MCF 10A (cell line): ENCODE measurements at regions not wholly inside any gene's neighbourhood (a gene's known extent, or its start where the extent isn't known, plus 50 kb on each side); places are given as distances from the start of the nearest gene placed in this dataset.

ENCODE experiments used
- BruUV-seq: library from RNA; stranded (reverse); fragments of 400-500 nt; replicated peaks from 2 replicates; lab custom pipeline; 2021; lab: Mats Ljungman, UMichigan
- CTCF ChIA-PET: fragments of 300-600 bp; sonication (Branson Sonifier 250); formaldehyde crosslinking; extraction: SDS; loops from one replicate; lab custom pipeline; 2021; ENCODE audit warnings: antibody characterized with exemption, inconsistent platforms; lab: Yijun Ruan, JAX
- POLR2A ChIA-PET: fragments of 300-600, 350-650 bp; sonication (Branson Sonifier 250); formaldehyde crosslinking; extraction: SDS; loops from one replicate; lab custom pipeline; 2020; ENCODE audit warnings: antibody characterized with exemption, inconsistent platforms; lab: Yijun Ruan, JAX
- DNase-seq: peaks from one replicate; pipeline ENCODE4 v3.0.0-alpha.2; 2018; ENCODE audit not compliant: unreplicated experiment
- H3K27ac Mint-ChIP-seq: one replicate; pipeline ENCODE4 v1.8.0; 2022; ENCODE audit warnings: mild to moderate bottlenecking, low read depth, mixed read lengths; ENCODE audit not compliant: unreplicated experiment
- H3K27me3 Mint-ChIP-seq: one replicate; pipeline ENCODE4 v1.8.0; 2022; ENCODE audit warnings: mixed read lengths; ENCODE audit not compliant: insufficient read depth, unreplicated experiment
- H3K36me3 Mint-ChIP-seq: one replicate; pipeline ENCODE4 v1.8.0; 2022; ENCODE audit warnings: mild to moderate bottlenecking, moderate library complexity, mixed read lengths; ENCODE audit not compliant: insufficient read depth, unreplicated experiment
- H3K4me1 Mint-ChIP-seq: one replicate; pipeline ENCODE4 v1.8.0; 2022; ENCODE audit warnings: mixed read lengths; ENCODE audit not compliant: insufficient read depth, unreplicated experiment
- H3K4me3 Mint-ChIP-seq: one replicate; pipeline ENCODE4 v1.8.0; 2022; ENCODE audit warnings: mild to moderate bottlenecking, moderate library complexity, mixed read lengths; ENCODE audit not compliant: unreplicated experiment
- H3K9me3 Mint-ChIP-seq: one replicate; pipeline ENCODE4 v1.8.0; 2022; ENCODE audit warnings: mixed read lengths; ENCODE audit not compliant: unreplicated experiment
- intact Hi-C: fragments of 100-400 bp; cut with micrococcal nuclease; formaldehyde crosslinking; loops from 2 replicates; pipeline ENCODE4 v1.14.1; 2022
- TF ChIP-seq, protein P1 (sequence below): fragments of 200-600 bp; IDR thresholded peaks from one replicate; pipeline ENCODE4 v1.8.0; 2022; ENCODE audit warnings: antibody characterized with exemption, mild to moderate bottlenecking; ENCODE audit not compliant: unreplicated experiment

DNA sequence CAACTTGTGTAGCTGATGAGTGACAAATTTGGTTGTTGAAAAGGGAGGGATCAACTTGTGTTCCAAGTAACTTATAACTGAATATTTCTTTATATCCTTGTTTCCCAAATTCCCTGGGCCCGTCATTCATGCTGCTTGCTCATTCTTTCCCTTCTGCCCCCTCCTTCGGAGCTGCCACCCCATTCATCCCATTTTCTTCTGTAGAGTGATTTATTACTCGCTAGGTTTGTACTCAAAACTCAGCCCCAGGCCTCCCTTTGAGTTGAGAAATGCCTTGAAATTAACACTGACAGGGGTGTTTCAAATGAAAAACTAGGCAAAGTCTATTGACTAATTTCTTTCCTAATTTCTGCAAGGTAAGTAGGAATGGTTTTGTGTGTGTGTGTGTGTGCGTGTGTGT, 277.4 kb upstream of the SLCO3A1 start:
- Mint-ChIP-seq H3K27me3 (no peaks in the 10 kb centered on the region), H3K9me3 (no peaks in the 10 kb centered on the region), H3K4me1 (no peaks in the 10 kb centered on the region), H3K27ac (no peak overlapping the region), H3K4me3 (no peak overlapping the region), H3K36me3 (no peaks in the 10 kb centered on the region)
- DNase-seq, result no peak
- CTCF ChIA-PET, result interaction anchor here (0.8 kb wide), 1 partner anchor 186 kb away, joined by 3 read pairs; no protein-coding TSS in a partner anchor
- POLR2A ChIA-PET, result no interaction called here
- TF ChIP-seq, protein P1, sequence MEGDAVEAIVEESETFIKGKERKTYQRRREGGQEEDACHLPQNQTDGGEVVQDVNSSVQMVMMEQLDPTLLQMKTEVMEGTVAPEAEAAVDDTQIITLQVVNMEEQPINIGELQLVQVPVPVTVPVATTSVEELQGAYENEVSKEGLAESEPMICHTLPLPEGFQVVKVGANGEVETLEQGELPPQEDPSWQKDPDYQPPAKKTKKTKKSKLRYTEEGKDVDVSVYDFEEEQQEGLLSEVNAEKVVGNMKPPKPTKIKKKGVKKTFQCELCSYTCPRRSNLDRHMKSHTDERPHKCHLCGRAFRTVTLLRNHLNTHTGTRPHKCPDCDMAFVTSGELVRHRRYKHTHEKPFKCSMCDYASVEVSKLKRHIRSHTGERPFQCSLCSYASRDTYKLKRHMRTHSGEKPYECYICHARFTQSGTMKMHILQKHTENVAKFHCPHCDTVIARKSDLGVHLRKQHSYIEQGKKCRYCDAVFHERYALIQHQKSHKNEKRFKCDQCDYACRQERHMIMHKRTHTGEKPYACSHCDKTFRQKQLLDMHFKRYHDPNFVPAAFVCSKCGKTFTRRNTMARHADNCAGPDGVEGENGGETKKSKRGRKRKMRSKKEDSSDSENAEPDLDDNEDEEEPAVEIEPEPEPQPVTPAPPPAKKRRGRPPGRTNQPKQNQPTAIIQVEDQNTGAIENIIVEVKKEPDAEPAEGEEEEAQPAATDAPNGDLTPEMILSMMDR, result no peak
- no TSS peak for BruUV-seq
- intact Hi-C loops, result no loop called here

DNA sequence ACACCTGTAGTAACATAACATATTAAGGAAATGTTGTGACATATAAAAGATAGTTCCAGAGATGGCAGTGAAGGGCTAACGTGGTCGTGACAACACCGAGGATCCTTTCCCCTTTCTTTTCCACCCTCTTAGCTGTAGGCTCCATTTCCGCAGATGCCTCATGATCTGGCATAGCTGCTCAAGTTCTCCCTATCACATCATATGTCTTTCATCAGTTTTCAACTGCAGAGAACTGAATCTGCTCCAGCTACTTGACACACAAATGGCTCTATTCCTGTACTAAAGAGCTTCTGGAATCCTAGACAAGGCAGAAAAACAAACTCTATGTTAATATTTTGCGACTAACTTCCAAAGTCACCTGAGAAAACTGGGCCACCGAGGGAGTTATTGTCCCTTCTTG, 275.0 kb upstream of the SLCO3A1 start:
- no peaks in the 10 kb centered on the region for H3K4me1 Mint-ChIP-seq
- intact Hi-C loops, result no loop called here
- TF ChIP-seq, protein P1, result no peak
- H3K27ac Mint-ChIP-seq, result no peak overlapping the region
- ChIA-PET CTCF (interaction anchor here (0.6 kb wide), 1 partner anchor 312 kb away, joined by 3 read pairs; no protein-coding TSS in a partner anchor), POLR2A (no interaction called here)
- H3K4me3 Mint-ChIP-seq, result no peak overlapping the region
- H3K27me3 Mint-ChIP-seq, result no peaks in the 10 kb centered on the region
- peaks cover 9% of the 10 kb centered on the region for H3K9me3 Mint-ChIP-seq
- DNase-seq, result no peak
- H3K36me3 Mint-ChIP-seq, result no peaks in the 10 kb centered on the region
- BruUV-seq, result no TSS peak

DNA sequence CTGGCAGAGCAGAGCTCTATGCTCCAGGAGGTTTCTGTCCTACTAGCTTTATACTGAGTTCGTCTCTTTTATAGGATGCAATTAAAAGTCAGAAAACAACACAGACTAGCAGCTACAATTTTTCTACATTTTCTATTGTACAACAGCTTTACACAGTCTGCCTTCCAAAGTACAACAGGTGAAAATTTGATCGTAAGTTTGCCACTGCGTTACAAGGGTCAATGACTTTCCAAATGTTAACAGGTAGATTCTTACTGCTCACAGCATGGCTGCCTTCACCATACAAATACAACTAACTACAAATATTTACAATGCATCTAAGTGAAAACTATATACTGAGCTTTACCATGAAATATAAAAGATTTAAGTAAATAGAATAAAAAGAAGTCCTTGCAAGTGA, 268.6 kb upstream of the SLCO3A1 start:
- H3K27me3 Mint-ChIP-seq, result peaks cover 12% of the 10 kb centered on the region
- TF ChIP-seq, protein P1, result no peak
- no peak overlapping the region for H3K27ac Mint-ChIP-seq
- ChIA-PET CTCF (no interaction called here), POLR2A (interaction anchor here (1.4 kb wide), 1 partner anchor 15 kb away, joined by 3 read pairs; no protein-coding TSS in a partner anchor)
- H3K36me3 Mint-ChIP-seq, result no peaks in the 10 kb centered on the region
- no TSS peak for BruUV-seq
- peaks cover 12% of the 10 kb centered on the region for H3K9me3 Mint-ChIP-seq
- no peak overlapping the region for H3K4me3 Mint-ChIP-seq
- DNase-seq, result no peak
- intact Hi-C loops, result no loop called here
- no peaks in the 10 kb centered on the region for H3K4me1 Mint-ChIP-seq

DNA sequence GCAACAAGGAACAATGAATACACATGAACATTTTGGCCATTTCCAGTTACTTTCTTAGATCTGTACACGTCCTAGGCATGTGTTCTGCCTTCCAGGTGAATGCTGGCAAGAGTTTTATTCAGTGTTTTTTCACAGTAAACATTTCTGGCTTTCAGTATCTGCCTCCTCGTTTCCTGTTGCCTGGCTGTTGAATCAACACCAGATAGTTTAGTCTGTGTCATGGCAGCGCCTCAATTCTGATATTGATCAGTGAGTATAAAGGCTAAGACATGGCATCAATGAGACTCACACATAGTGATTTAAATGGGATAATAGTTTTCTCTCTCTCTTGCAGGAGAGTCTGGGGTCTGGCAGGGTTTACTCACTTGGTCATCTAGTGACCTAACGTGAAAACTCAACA, 266.9 kb upstream of the SLCO3A1 start:
- peaks cover 18% of the 10 kb centered on the region for H3K9me3 Mint-ChIP-seq
- TF ChIP-seq, protein P1, result no peak
- H3K27me3 Mint-ChIP-seq, result peaks cover 19% of the 10 kb centered on the region
- no peak for DNase-seq
- no peak overlapping the region for H3K27ac Mint-ChIP-seq
- H3K4me3 Mint-ChIP-seq, result no peak overlapping the region
- no peaks in the 10 kb centered on the region for H3K4me1 Mint-ChIP-seq
- H3K36me3 Mint-ChIP-seq, result no peaks in the 10 kb centered on the region
- intact Hi-C loops, result no loop called here
- BruUV-seq, result no TSS peak
- ChIA-PET CTCF (no interaction called here), POLR2A (no interaction called here)
